ENCODE measurements at regions not wholly inside any gene's neighbourhood (a gene's known extent, or its start where the extent isn't known, plus 50 kb on each side); places are given as distances from the start of the nearest gene placed in this dataset.

- DNase-seq (ENCODE audit: low read depth), result no peak
- TF ChIP-seq, protein P1, sequence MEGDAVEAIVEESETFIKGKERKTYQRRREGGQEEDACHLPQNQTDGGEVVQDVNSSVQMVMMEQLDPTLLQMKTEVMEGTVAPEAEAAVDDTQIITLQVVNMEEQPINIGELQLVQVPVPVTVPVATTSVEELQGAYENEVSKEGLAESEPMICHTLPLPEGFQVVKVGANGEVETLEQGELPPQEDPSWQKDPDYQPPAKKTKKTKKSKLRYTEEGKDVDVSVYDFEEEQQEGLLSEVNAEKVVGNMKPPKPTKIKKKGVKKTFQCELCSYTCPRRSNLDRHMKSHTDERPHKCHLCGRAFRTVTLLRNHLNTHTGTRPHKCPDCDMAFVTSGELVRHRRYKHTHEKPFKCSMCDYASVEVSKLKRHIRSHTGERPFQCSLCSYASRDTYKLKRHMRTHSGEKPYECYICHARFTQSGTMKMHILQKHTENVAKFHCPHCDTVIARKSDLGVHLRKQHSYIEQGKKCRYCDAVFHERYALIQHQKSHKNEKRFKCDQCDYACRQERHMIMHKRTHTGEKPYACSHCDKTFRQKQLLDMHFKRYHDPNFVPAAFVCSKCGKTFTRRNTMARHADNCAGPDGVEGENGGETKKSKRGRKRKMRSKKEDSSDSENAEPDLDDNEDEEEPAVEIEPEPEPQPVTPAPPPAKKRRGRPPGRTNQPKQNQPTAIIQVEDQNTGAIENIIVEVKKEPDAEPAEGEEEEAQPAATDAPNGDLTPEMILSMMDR (IDR thresholded peaks at IDR 0.05; ENCODE audit: insufficient read depth, low read depth, low read length), result no peak
- no peak overlapping the region for H3K4me3 ChIP-seq (ENCODE audit: low read depth, low read length)
Measured at GRCh38 chr14:31962920-31963319, 114.2 kb upstream of the ARHGAP5 start.

GRCh38 chr14:31963587-31963986, 113.5 kb upstream of the ARHGAP5 start:
- TF ChIP-seq, protein P1 (IDR thresholded peaks at IDR 0.05; ENCODE audit: insufficient read depth, low read depth, low read length), result no peak
- DNase-seq (ENCODE audit: low read depth), result no peak
- no peak overlapping the region for H3K4me3 ChIP-seq (ENCODE audit: low read depth, low read length)

DNA sequence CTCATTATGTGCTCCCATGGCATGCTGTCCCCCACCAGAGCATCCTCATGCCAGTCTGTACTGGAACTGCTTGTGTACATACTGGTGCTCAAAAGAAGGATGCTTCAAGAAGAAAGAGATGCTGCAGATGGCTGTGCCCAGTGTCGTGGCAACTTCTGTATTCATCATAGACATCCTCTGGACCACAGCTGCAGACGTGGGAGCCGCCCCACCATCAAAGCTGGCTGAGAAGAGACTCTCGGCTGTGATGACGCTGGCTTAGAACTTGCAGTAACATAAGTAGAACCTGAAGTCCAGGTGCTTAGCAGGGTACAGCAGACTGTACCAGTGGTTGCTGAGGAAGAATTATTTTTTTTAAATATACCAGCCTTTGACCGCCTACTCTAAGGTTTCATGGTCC, 112.6 kb upstream of the ARHGAP5 start:
- TF ChIP-seq, protein P1 (IDR thresholded peaks at IDR 0.05; ENCODE audit: insufficient read depth, low read depth, low read length), result no peak
- H3K4me3 ChIP-seq (ENCODE audit: low read depth, low read length), result no peak overlapping the region
- DNase-seq (ENCODE audit: low read depth), result no peak

DNA sequence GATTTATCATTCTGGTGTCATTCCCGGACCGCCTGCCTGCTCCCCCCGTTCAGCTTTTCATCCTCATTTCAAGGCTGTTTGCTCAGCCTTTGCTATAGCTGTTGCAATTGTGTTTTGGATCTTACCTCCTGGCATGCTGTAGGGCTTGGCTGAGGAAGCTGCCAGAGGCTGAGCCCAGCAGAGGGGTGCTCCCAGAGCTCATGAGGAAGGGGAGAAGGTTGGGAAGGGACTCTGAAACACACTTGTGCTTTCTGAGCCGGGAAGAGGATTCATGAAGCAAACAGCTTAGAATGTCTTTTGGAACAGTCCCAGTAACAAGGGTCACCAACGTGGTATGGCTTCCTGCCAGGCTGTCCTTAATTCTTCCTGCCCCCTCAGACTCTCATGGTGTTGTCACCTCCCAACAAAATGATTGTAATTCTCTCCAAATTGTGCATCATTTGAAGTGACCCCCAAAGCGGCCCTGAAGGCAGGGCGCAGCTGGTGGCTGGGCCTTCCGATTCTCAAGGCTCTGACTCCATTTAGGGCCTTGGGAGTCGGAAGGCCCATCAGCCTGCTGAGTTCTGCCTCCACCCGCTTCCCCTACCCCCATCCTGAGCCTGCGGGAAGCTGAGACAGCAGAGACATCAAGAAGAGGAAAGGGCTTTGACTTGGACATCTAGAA, 111.9 kb upstream of the ARHGAP5 start:
- H3K4me3 ChIP-seq (ENCODE audit: low read depth, low read length), result no peak overlapping the region
- no peak for DNase-seq (ENCODE audit: low read depth)
- TF ChIP-seq, protein P1 (IDR thresholded peaks at IDR 0.05; ENCODE audit: insufficient read depth, low read depth, low read length), result no peak

DNA sequence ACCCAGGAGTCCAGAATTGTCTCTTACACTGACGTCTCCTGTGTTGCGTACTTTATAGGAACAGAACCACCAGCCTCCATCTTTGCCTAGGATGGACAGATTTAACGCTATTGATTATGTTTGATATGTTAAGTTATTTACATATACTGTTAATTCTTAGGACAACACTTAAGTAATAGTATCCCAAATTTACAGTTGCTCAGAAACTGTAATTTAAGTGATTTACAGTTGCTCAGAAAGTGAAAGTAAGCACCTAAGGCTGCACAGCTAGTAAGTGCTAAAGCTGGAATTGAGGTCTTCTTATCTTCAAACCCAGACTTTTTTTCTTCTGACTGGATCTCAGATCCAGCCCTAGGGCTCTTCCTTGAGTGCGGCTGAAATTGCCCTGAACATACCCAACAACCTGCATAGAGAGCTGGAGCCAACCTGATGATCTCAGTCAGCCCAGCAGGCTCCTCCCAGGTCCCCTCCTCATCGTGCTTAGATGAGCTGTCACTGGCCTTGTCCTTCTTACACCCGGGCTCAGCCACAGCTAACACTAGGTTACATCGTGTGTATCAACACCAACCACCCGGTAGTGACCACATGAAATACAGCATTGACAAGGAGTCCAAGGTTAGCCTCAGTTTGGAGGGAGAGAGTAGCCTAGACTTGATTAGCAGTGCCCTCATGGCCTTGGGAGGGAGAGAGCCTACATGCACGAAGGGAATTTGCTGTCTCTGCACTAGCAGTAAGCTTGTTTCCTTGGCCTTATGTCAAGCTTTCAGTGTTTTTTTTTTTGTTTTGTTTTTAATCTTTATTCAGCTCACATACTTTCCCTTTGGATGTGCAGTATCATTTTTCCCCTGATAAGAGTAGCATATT, 111.1 kb upstream of the ARHGAP5 start:
- H3K4me3 ChIP-seq (ENCODE audit: low read depth, low read length), result no peak overlapping the region
- TF ChIP-seq, protein P1 (IDR thresholded peaks at IDR 0.05; ENCODE audit: insufficient read depth, low read depth, low read length), result no peak
- DNase-seq (ENCODE audit: low read depth), result peak; percentile 46

GRCh38 chr14:31966896-31967668, 110.0 kb upstream of the ARHGAP5 start:
- no peak for DNase-seq (ENCODE audit: low read depth)
- no peak overlapping the region for H3K4me3 ChIP-seq (ENCODE audit: low read depth, low read length)
- TF ChIP-seq, protein P1 (IDR thresholded peaks at IDR 0.05; ENCODE audit: insufficient read depth, low read depth, low read length), result no peak
